ENCODE measurements at regions not wholly inside any gene's neighbourhood (a gene's known extent, or its start where the extent isn't known, plus 50 kb on each side); places are given as distances from the start of the nearest gene placed in this dataset.

- H3K27me3 ChIP-seq = no peaks in the 10 kb centered on the region
- H3K27ac ChIP-seq = no peak overlapping the region
- no peaks in the 10 kb centered on the region for H3K4me1 ChIP-seq
- no peaks in the 10 kb centered on the region for H3K9me3 ChIP-seq
- no peak overlapping the region for H3K4me3 ChIP-seq
- DNase-seq = no peak
- TF ChIP-seq CTCF (IDR thresholded peaks at IDR 0.05) = no peak
- TF ChIP-seq POLR2A (IDR thresholded peaks at IDR 0.05) = no peak
- no peaks in the 10 kb centered on the region for H3K36me3 ChIP-seq
Measured at GRCh38 chr4:167956676-167957075, 135.7 kb upstream of the ANXA10 start.

GRCh38 chr4:167964766-167965373, 127.5 kb upstream of the ANXA10 start:
- TF ChIP-seq POLR2A (IDR thresholded peaks at IDR 0.05) (no peak), CTCF (IDR thresholded peaks at IDR 0.05) (no peak)
- Histone ChIP-seq H3K9me3 (no peaks in the 10 kb centered on the region), H3K4me3 (no peak overlapping the region), H3K27ac (no peak overlapping the region), H3K27me3 (no peaks in the 10 kb centered on the region), H3K36me3 (no peaks in the 10 kb centered on the region), H3K4me1 (no peaks in the 10 kb centered on the region)
- DNase-seq = no peak

GRCh38 chr4:167966143-167966542, 126.2 kb upstream of the ANXA10 start:
- Histone ChIP-seq H3K27ac (no peak overlapping the region), H3K4me3 (no peak overlapping the region), H3K36me3 (no peaks in the 10 kb centered on the region), H3K9me3 (no peaks in the 10 kb centered on the region), H3K27me3 (no peaks in the 10 kb centered on the region), H3K4me1 (no peaks in the 10 kb centered on the region)
- TF ChIP-seq CTCF (IDR thresholded peaks at IDR 0.05) = no peak
- TF ChIP-seq POLR2A (IDR thresholded peaks at IDR 0.05) = no peak
- DNase-seq = no peak

- no peak for TF ChIP-seq CTCF (IDR thresholded peaks at IDR 0.05)
- no peak for TF ChIP-seq POLR2A (IDR thresholded peaks at IDR 0.05)
- H3K27ac ChIP-seq = no peak overlapping the region
- no peak overlapping the region for H3K4me3 ChIP-seq
- H3K4me1 ChIP-seq = no peaks in the 10 kb centered on the region
- no peaks in the 10 kb centered on the region for H3K36me3 ChIP-seq
- H3K9me3 ChIP-seq = no peaks in the 10 kb centered on the region
- no peaks in the 10 kb centered on the region for H3K27me3 ChIP-seq
- no peak for DNase-seq
Measured at GRCh38 chr4:167973513-167973912, 118.8 kb upstream of the ANXA10 start.

GRCh38 chr4:167985565-167985964, 106.8 kb upstream of the ANXA10 start:
- DNase-seq = no peak
- Histone ChIP-seq H3K9me3 (no peaks in the 10 kb centered on the region), H3K4me1 (no peaks in the 10 kb centered on the region), H3K4me3 (no peak overlapping the region), H3K27me3 (no peaks in the 10 kb centered on the region), H3K27ac (no peak overlapping the region), H3K36me3 (no peaks in the 10 kb centered on the region)
- TF ChIP-seq POLR2A (IDR thresholded peaks at IDR 0.05) = no peak
- no peak for TF ChIP-seq CTCF (IDR thresholded peaks at IDR 0.05)

GRCh38 chr4:167986044-167986443, 106.3 kb upstream of the ANXA10 start:
- H3K27me3 ChIP-seq = no peaks in the 10 kb centered on the region
- DNase-seq = no peak
- H3K4me3 ChIP-seq = no peak overlapping the region
- H3K9me3 ChIP-seq = no peaks in the 10 kb centered on the region
- H3K36me3 ChIP-seq = no peaks in the 10 kb centered on the region
- no peaks in the 10 kb centered on the region for H3K4me1 ChIP-seq
- no peak overlapping the region for H3K27ac ChIP-seq
- TF ChIP-seq CTCF (IDR thresholded peaks at IDR 0.05) (no peak), POLR2A (IDR thresholded peaks at IDR 0.05) (no peak)

Data from Peyer's patch (tissue), 4 donors.